IPS DF 6.9 (cell line): ENCODE measurements at regions not wholly inside any gene's neighbourhood (a gene's known extent, or its start where the extent isn't known, plus 50 kb on each side); places are given as distances from the start of the nearest gene placed in this dataset.
"Not testable (repeated sequence)": the region's sequence is repeated elsewhere in the genome, so short reads cannot be mapped to it uniquely, and the experiment has no call there.

Experiments
- DNase-seq: peaks from one replicate; pipeline ENCODE4 v3.0.0-alpha.2; 2013; ENCODE audit warnings: low read depth, low spot score
- H3K27ac ChIP-seq: one replicate; pipeline ENCODE4 v1.5.1; 2013; ENCODE audit warnings: low read length, control low read depth
- H3K27me3 ChIP-seq: 2 replicates; pipeline ENCODE4 v1.6.1; 2013; ENCODE audit warnings: mild to moderate bottlenecking, low read length; ENCODE audit not compliant: control insufficient read depth, insufficient read depth
- H3K36me3 ChIP-seq: 2 replicates; pipeline ENCODE4 v1.6.1; 2013; ENCODE audit warnings: low read length; ENCODE audit not compliant: control insufficient read depth, insufficient read depth
- H3K4me1 ChIP-seq: 2 replicates; pipeline ENCODE4 v1.6.1; 2013; ENCODE audit warnings: low read length; ENCODE audit not compliant: control insufficient read depth, insufficient read depth
- H3K4me3 ChIP-seq: 2 replicates; pipeline ENCODE4 v1.5.1; 2013; ENCODE audit warnings: mild to moderate bottlenecking, low read length
- H3K9me3 ChIP-seq: 2 replicates; pipeline ENCODE4 v1.6.1; 2013; ENCODE audit warnings: low read length, inconsistent platforms; ENCODE audit not compliant: control insufficient read depth, insufficient read depth
- WGBS: extraction: QIAGEN DNeasy Blood & Tissue Kit; methylation state at CpG from one replicate; pipeline ENCODE4 v1.1.7; 2013; ENCODE audit warnings: mixed read lengths, missing lambda C conversion rate; ENCODE audit not compliant: insufficient read length, insufficient coverage; 5-methylcytosine and 5-hydroxymethylcytosine counted together

- Histone ChIP-seq H3K4me3 (no peak overlapping the region), H3K4me1 (no peaks in the 10 kb centered on the region), H3K36me3 (no peaks in the 10 kb centered on the region), H3K27me3 (no peaks in the 10 kb centered on the region), H3K9me3 (no peaks in the 10 kb centered on the region), H3K27ac (no peak overlapping the region)
- WGBS, result no CpG with 5 or more reads among the region's 4 CpGs
- no peak for DNase-seq
Observed at GRCh38 chr11:46208803-46209202, 68.7 kb upstream of the CREB3L1 start.

- no peaks in the 10 kb centered on the region for H3K36me3 ChIP-seq
- no peak overlapping the region for H3K4me3 ChIP-seq
- no peak overlapping the region for H3K27ac ChIP-seq
- H3K4me1 ChIP-seq, result no peaks in the 10 kb centered on the region
- no peaks in the 10 kb centered on the region for H3K27me3 ChIP-seq
- WGBS, result no CpG with 5 or more reads among the region's 4 CpGs
- no peaks in the 10 kb centered on the region for H3K9me3 ChIP-seq
- DNase-seq, result no peak
Observed at GRCh38 chr11:46207270-46207669, 70.2 kb upstream of the CREB3L1 start.

- H3K4me1 ChIP-seq, DNase-seq, H3K27me3 ChIP-seq, H3K27ac ChIP-seq, H3K36me3 ChIP-seq, H3K4me3 ChIP-seq, H3K9me3 ChIP-seq: not testable (repeated sequence)
- no CpG with 5 or more reads among the region's 7 CpGs for WGBS
Observed at GRCh38 chr11:46204415-46204814, 73.0 kb upstream of the CREB3L1 start.

GRCh38 chr11:46203746-46204145 is 73.7 kb upstream of the CREB3L1 start:
- Histone ChIP-seq H3K27ac (no peak overlapping the region), H3K27me3 (no peaks in the 10 kb centered on the region), H3K36me3 (no peaks in the 10 kb centered on the region), H3K4me1 (no peaks in the 10 kb centered on the region), H3K9me3 (no peaks in the 10 kb centered on the region), H3K4me3 (no peak overlapping the region)
- no CpG with 5 or more reads among the region's 7 CpGs for WGBS
- DNase-seq, result no peak

GRCh38 chr11:46202696-46203391 is 74.6 kb upstream of the CREB3L1 start:
- Histone ChIP-seq H3K4me1 (no peaks in the 10 kb centered on the region), H3K27me3 (no peaks in the 10 kb centered on the region), H3K9me3 (no peaks in the 10 kb centered on the region), H3K27ac (no peak overlapping the region), H3K36me3 (no peaks in the 10 kb centered on the region), H3K4me3 (no peak overlapping the region)
- WGBS, result no CpG with 5 or more reads among the region's 10 CpGs
- no peak for DNase-seq

GRCh38 chr11:46202149-46202548 is 75.3 kb upstream of the CREB3L1 start:
- no CpG with 5 or more reads among the region's 7 CpGs for WGBS
- no peak overlapping the region for H3K27ac ChIP-seq
- H3K4me1 ChIP-seq, result no peaks in the 10 kb centered on the region
- no peaks in the 10 kb centered on the region for H3K9me3 ChIP-seq
- no peak overlapping the region for H3K4me3 ChIP-seq
- peak; percentile 33 for DNase-seq
- no peaks in the 10 kb centered on the region for H3K36me3 ChIP-seq
- no peaks in the 10 kb centered on the region for H3K27me3 ChIP-seq

- no peak overlapping the region for H3K4me3 ChIP-seq
- H3K36me3 ChIP-seq, result no peaks in the 10 kb centered on the region
- no peaks in the 10 kb centered on the region for H3K9me3 ChIP-seq
- H3K27me3 ChIP-seq, result no peaks in the 10 kb centered on the region
- no CpG with 5 or more reads among the region's 10 CpGs for WGBS
- H3K4me1 ChIP-seq, result no peaks in the 10 kb centered on the region
- H3K27ac ChIP-seq, result no peak overlapping the region
- no peak for DNase-seq
Observed at GRCh38 chr11:46200537-46201281, 76.8 kb upstream of the CREB3L1 start.

GRCh38 chr11:46198245-46199240 is 77.3 kb upstream of the PHF21A start:
- Histone ChIP-seq H3K4me3 (no peak overlapping the region), H3K27ac (no peak overlapping the region), H3K4me1 (no peaks in the 10 kb centered on the region), H3K9me3 (no peaks in the 10 kb centered on the region), H3K27me3 (no peaks in the 10 kb centered on the region), H3K36me3 (no peaks in the 10 kb centered on the region)
- no CpG with 5 or more reads among the region's 8 CpGs for WGBS
- DNase-seq, result no peak

- H3K4me1 ChIP-seq, result no peaks in the 10 kb centered on the region
- no peak for DNase-seq
- no peak overlapping the region for H3K27ac ChIP-seq
- no CpG with 5 or more reads among the region's 3 CpGs for WGBS
- H3K27me3 ChIP-seq, result no peaks in the 10 kb centered on the region
- H3K4me3 ChIP-seq, result no peak overlapping the region
- no peaks in the 10 kb centered on the region for H3K9me3 ChIP-seq
- no peaks in the 10 kb centered on the region for H3K36me3 ChIP-seq
Observed at GRCh38 chr11:46197421-46197820, 76.2 kb upstream of the PHF21A start.

GRCh38 chr11:46188017-46188416 is 66.8 kb upstream of the PHF21A start:
- no peaks in the 10 kb centered on the region for H3K27me3 ChIP-seq
- no peaks in the 10 kb centered on the region for H3K4me1 ChIP-seq
- H3K9me3 ChIP-seq, result no peaks in the 10 kb centered on the region
- DNase-seq, result no peak
- no peak overlapping the region for H3K27ac ChIP-seq
- no peak overlapping the region for H3K4me3 ChIP-seq
- H3K36me3 ChIP-seq, result no peaks in the 10 kb centered on the region
